Neural cell (in vitro differentiated cells): ENCODE measurements at regions not wholly inside any gene's neighbourhood (a gene's known extent, or its start where the extent isn't known, plus 50 kb on each side); places are given as distances from the start of the nearest gene placed in this dataset.

Experiments used
- H2AFZ ChIP-seq: fragments of 200-600, 300-800 bp; sonication (generic), shearing (Covaris generic); 2 replicates; pipeline ENCODE4 v1.6.0; 2014; ENCODE audit warnings: low read depth, mild to moderate bottlenecking, antibody characterized with exemption, low read length, moderate library complexity
- H3F3A ChIP-seq: fragments of 200-600 bp; shearing (Covaris generic); 2 replicates; pipeline ENCODE4 v1.6.1; 2016; ENCODE audit warnings: mild to moderate bottlenecking, moderate library complexity, mixed read lengths, antibody characterized with exemption, low read length; ENCODE audit not compliant: insufficient read depth, poor library complexity, severe bottlenecking
- H3K27ac ChIP-seq: fragments of 200-600, 300-800 bp; sonication (generic), shearing (Covaris generic); 2 replicates; pipeline ENCODE4 v1.5.1; 2014; ENCODE audit warnings: mild to moderate bottlenecking, low read length, moderate library complexity
- H3K27me3 ChIP-seq: fragments of 300-800, 200-600 bp; sonication (generic), shearing (Covaris generic); 2 replicates; pipeline ENCODE4 v1.6.0; 2014; ENCODE audit warnings: mild to moderate bottlenecking, low read depth, low read length, moderate library complexity; ENCODE audit not compliant: insufficient read depth
- H3K36me3 ChIP-seq: fragments of 300-800, 200-600 bp; sonication (generic), shearing (Covaris generic); 2 replicates; pipeline ENCODE4 v1.5.1; 2014; ENCODE audit warnings: mild to moderate bottlenecking, antibody characterized with exemption, low read length, moderate library complexity; ENCODE audit not compliant: insufficient read depth
- H3K4me2 ChIP-seq: fragments of 300-800, 200-600 bp; sonication (generic), shearing (Covaris generic); 2 replicates; pipeline ENCODE4 v1.6.0; 2014; ENCODE audit warnings: mild to moderate bottlenecking, low read length
- H3K4me3 ChIP-seq: fragments of 300-800, 200-600 bp; sonication (generic), shearing (Covaris generic); 2 replicates; pipeline ENCODE4 v1.5.1; 2014; ENCODE audit warnings: mild to moderate bottlenecking, low read length, moderate library complexity
- H3K79me2 ChIP-seq: fragments of 200-600 bp; shearing (Covaris generic); replicated peaks from 2 replicates; pipeline ENCODE4 v1.6.0; 2014; ENCODE audit warnings: mild to moderate bottlenecking, low read length, moderate library complexity; ENCODE audit not compliant: insufficient read depth
- H3K9ac ChIP-seq: fragments of 300-800, 200-600 bp; sonication (generic), shearing (Covaris generic); 2 replicates; pipeline ENCODE4 v1.6.1; 2016; ENCODE audit warnings: mild to moderate bottlenecking, low read length, mixed read lengths
- H3K9me2 ChIP-seq: fragments of 200-600 bp; shearing (Covaris generic); 2 replicates; pipeline ENCODE4 v1.6.1; 2016; ENCODE audit warnings: mild to moderate bottlenecking, low read length, mixed read lengths; ENCODE audit not compliant: insufficient read depth
- H3K9me3 ChIP-seq: fragments of 200-600, 300-800 bp; sonication (generic), shearing (Covaris generic); 2 replicates; pipeline ENCODE4 v1.6.1; 2016; ENCODE audit warnings: mild to moderate bottlenecking, mixed run types, low read length, moderate library complexity, mixed read lengths
- H4K20me1 ChIP-seq: fragments of 200-600 bp; shearing (Covaris generic); 2 replicates; pipeline ENCODE4 v1.6.1; 2016; ENCODE audit warnings: mild to moderate bottlenecking, mixed run types; ENCODE audit not compliant: insufficient read depth
- EP300 ChIP-seq: fragments of 450-650 bp; conservative IDR thresholded peaks from 2 replicates; pipeline ENCODE4 v1.6.1; 2014; ENCODE audit warnings: antibody characterized with exemption, mild to moderate bottlenecking, moderate library complexity; ENCODE audit not compliant: poor library complexity, severe bottlenecking
- EZH2 ChIP-seq: fragments of 200-600, 300-800 bp; shearing (Covaris generic), sonication (generic); IDR thresholded peaks from 2 replicates; pipeline ENCODE4 v1.6.1; 2014; ENCODE audit warnings: antibody characterized with exemption, low read length, borderline replicate concordance, mild to moderate bottlenecking; ENCODE audit not compliant: insufficient read depth, poor library complexity, severe bottlenecking
- MXI1 ChIP-seq: fragments of 450-650 bp; conservative IDR thresholded peaks from 2 replicates; pipeline ENCODE4 v1.6.1; 2014; ENCODE audit warnings: antibody characterized with exemption, mild to moderate bottlenecking; ENCODE audit not compliant: poor library complexity, severe bottlenecking
- POLR2AphosphoS5 ChIP-seq: IDR thresholded peaks from 2 replicates; pipeline ENCODE4 v1.6.1; 2012
- RAD21 ChIP-seq: fragments of 450-650 bp; conservative IDR thresholded peaks from 2 replicates; pipeline ENCODE4 v1.6.1; 2014; ENCODE audit warnings: antibody characterized with exemption, mild to moderate bottlenecking, moderate library complexity
- SMC3 ChIP-seq: fragments of 450-650 bp; conservative IDR thresholded peaks from 2 replicates; pipeline ENCODE4 v1.6.1; 2014; ENCODE audit warnings: antibody characterized with exemption, mild to moderate bottlenecking, moderate library complexity; ENCODE audit not compliant: poor library complexity
- TAF1 ChIP-seq: IDR thresholded peaks from 2 replicates; pipeline ENCODE4 v1.6.1; 2012; ENCODE audit warnings: low read depth
- TF ChIP-seq, protein P1 (sequence below): fragments of 450-650 bp; IDR thresholded peaks from 2 replicates; pipeline ENCODE4 v1.5.1; 2014; ENCODE audit warnings: antibody characterized with exemption, mild to moderate bottlenecking, moderate library complexity; ENCODE audit not compliant: poor library complexity, severe bottlenecking
- TF ChIP-seq, protein P2 (sequence below): IDR thresholded peaks from 2 replicates; pipeline ENCODE4 v1.6.1; 2012; ENCODE audit warnings: borderline replicate concordance

DNA sequence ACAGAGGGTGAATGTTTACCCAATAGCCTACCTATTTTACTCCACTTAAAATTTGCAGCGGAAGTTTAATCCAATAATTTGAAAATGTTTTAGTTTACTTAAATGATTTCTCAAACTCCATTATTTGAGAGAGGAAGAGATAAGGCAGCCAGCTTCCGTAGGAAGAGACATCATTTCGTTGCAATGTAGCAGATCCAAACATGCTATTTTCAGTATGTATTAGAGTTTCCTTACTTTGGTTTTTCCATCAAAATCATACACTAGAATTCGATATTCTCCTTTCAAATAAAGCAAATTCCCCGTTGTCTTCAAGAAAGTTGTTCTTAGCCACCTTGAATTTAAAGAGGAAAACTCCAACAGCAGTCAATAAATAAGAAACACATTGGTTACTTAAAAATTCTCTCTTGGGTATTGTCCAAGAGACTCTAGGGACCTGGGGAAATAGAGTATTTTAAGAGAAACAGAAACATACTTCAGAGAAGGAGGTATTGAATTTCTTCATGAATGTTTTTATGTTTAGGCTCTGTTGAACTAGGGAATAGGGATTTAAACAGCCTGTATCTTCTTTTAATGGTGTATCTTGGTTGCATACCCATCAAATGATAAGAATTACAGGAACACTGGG, 324.5 kb upstream of the GBE1 start:
- no peaks in the 10 kb centered on the region for H3K9me2 ChIP-seq
- no peaks in the 10 kb centered on the region for H3K36me3 ChIP-seq
- H3K9me3 ChIP-seq: no peaks in the 10 kb centered on the region
- no peaks in the 10 kb centered on the region for H4K20me1 ChIP-seq
- H3K9ac ChIP-seq: no peak overlapping the region
- H3K79me2 ChIP-seq: no peaks in the 10 kb centered on the region
- no peak overlapping the region for H2AFZ ChIP-seq
- peaks cover under 1% of the 10 kb centered on the region for H3F3A ChIP-seq
- H3K4me2 ChIP-seq: no peak overlapping the region
- H3K27ac ChIP-seq: no peak overlapping the region
- no peak for TF ChIP-seq EP300
- no peak for TF ChIP-seq SMC3
- H3K4me3 ChIP-seq: no peak overlapping the region
- H3K27me3 ChIP-seq: no peaks in the 10 kb centered on the region

DNA sequence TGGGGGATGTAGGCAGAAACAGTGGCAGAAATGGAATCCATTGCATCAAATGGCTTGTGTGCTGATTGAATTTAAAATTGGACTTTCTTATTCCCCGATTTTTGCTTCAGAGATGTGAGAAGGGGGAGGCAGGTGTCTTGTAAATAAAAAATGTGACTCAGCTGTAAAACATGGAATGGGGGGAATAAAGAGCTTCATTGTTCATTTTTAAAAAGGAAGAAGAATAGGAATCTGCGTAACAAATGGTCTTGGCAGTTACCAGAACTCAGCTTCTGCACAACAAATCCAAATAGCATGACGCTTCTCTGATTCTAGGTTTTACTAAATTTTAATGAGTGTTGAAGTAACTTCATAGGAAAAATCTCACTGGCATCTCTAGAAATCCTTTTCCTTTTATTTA, 323.9 kb upstream of the GBE1 start:
- Histone ChIP-seq H3K4me3 (no peak overlapping the region), H3K27ac (no peak overlapping the region), H4K20me1 (no peaks in the 10 kb centered on the region), H2AFZ (no peak overlapping the region), H3K9me2 (no peaks in the 10 kb centered on the region), H3K79me2 (no peaks in the 10 kb centered on the region), H3K36me3 (no peaks in the 10 kb centered on the region), H3K9me3 (no peaks in the 10 kb centered on the region), H3K27me3 (no peaks in the 10 kb centered on the region), H3K4me2 (no peak overlapping the region), H3K9ac (no peak overlapping the region), H3F3A (peaks cover 6% of the 10 kb centered on the region)
- TF ChIP-seq, protein P1, sequence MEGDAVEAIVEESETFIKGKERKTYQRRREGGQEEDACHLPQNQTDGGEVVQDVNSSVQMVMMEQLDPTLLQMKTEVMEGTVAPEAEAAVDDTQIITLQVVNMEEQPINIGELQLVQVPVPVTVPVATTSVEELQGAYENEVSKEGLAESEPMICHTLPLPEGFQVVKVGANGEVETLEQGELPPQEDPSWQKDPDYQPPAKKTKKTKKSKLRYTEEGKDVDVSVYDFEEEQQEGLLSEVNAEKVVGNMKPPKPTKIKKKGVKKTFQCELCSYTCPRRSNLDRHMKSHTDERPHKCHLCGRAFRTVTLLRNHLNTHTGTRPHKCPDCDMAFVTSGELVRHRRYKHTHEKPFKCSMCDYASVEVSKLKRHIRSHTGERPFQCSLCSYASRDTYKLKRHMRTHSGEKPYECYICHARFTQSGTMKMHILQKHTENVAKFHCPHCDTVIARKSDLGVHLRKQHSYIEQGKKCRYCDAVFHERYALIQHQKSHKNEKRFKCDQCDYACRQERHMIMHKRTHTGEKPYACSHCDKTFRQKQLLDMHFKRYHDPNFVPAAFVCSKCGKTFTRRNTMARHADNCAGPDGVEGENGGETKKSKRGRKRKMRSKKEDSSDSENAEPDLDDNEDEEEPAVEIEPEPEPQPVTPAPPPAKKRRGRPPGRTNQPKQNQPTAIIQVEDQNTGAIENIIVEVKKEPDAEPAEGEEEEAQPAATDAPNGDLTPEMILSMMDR: no peak
- no peak for TF ChIP-seq EZH2
- TF ChIP-seq TAF1: no peak
- no peak for TF ChIP-seq MXI1
- TF ChIP-seq EP300: no peak
- TF ChIP-seq RAD21: no peak
- TF ChIP-seq, protein P2, sequence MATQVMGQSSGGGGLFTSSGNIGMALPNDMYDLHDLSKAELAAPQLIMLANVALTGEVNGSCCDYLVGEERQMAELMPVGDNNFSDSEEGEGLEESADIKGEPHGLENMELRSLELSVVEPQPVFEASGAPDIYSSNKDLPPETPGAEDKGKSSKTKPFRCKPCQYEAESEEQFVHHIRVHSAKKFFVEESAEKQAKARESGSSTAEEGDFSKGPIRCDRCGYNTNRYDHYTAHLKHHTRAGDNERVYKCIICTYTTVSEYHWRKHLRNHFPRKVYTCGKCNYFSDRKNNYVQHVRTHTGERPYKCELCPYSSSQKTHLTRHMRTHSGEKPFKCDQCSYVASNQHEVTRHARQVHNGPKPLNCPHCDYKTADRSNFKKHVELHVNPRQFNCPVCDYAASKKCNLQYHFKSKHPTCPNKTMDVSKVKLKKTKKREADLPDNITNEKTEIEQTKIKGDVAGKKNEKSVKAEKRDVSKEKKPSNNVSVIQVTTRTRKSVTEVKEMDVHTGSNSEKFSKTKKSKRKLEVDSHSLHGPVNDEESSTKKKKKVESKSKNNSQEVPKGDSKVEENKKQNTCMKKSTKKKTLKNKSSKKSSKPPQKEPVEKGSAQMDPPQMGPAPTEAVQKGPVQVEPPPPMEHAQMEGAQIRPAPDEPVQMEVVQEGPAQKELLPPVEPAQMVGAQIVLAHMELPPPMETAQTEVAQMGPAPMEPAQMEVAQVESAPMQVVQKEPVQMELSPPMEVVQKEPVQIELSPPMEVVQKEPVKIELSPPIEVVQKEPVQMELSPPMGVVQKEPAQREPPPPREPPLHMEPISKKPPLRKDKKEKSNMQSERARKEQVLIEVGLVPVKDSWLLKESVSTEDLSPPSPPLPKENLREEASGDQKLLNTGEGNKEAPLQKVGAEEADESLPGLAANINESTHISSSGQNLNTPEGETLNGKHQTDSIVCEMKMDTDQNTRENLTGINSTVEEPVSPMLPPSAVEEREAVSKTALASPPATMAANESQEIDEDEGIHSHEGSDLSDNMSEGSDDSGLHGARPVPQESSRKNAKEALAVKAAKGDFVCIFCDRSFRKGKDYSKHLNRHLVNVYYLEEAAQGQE: no peak
- TF ChIP-seq POLR2AphosphoS5: no peak
- TF ChIP-seq SMC3: no peak
